Loucy (cell line): ENCODE measurements at regions not wholly inside any gene's neighbourhood (a gene's known extent, or its start where the extent isn't known, plus 50 kb on each side); places are given as distances from the start of the nearest gene placed in this dataset.

ENCODE experiments used
- H2AFZ ChIP-seq: fragments of 200-600 bp; sonication (generic); 2 replicates; pipeline ENCODE4 v1.6.0; 2016; ENCODE audit warnings: antibody characterized with exemption, mild to moderate bottlenecking, low read length, moderate library complexity
- H3F3A ChIP-seq: fragments of 200-600 bp; 2 replicates; pipeline ENCODE4 v1.6.0; 2016; ENCODE audit warnings: antibody characterized with exemption, low read depth, mild to moderate bottlenecking
- H3K27me3 ChIP-seq: fragments of 200-600 bp; sonication (generic); 2 replicates; pipeline ENCODE4 v1.6.1; 2014; ENCODE audit warnings: low read length, mild to moderate bottlenecking; ENCODE audit not compliant: insufficient read depth, poor library complexity, severe bottlenecking
- H3K36me3 ChIP-seq: fragments of 200-600 bp; sonication (generic); 2 replicates; pipeline ENCODE4 v1.6.1; 2016; ENCODE audit warnings: low read length; ENCODE audit not compliant: insufficient read depth
- H3K4me1 ChIP-seq: fragments of 200-600 bp; sonication (generic); 2 replicates; pipeline ENCODE4 v1.5.1; 2014; ENCODE audit warnings: low read length, mild to moderate bottlenecking; ENCODE audit not compliant: insufficient read depth, poor library complexity, severe bottlenecking
- H3K4me2 ChIP-seq: fragments of 200-600 bp; sonication (generic); 2 replicates; pipeline ENCODE4 v1.6.0; 2014; ENCODE audit warnings: antibody characterized with exemption, low read length, low read depth, mild to moderate bottlenecking; ENCODE audit not compliant: poor library complexity, severe bottlenecking
- H3K4me3 ChIP-seq: fragments of 200-600 bp; sonication (generic); 2 replicates; pipeline ENCODE4 v1.5.1; 2014; ENCODE audit warnings: low read length, mild to moderate bottlenecking, mixed read lengths; ENCODE audit not compliant: poor library complexity, severe bottlenecking
- H3K79me2 ChIP-seq: fragments of 200-600 bp; sonication (generic); 2 replicates; pipeline ENCODE4 v1.6.1; 2014; ENCODE audit warnings: low read length; ENCODE audit not compliant: insufficient read depth
- H3K9ac ChIP-seq: fragments of 200-600 bp; sonication (generic); 2 replicates; pipeline ENCODE4 v1.6.0; 2014; ENCODE audit warnings: mild to moderate bottlenecking, low read depth, low read length, moderate library complexity; ENCODE audit not compliant: poor library complexity, severe bottlenecking
- H3K9me2 ChIP-seq: fragments of 200-600 bp; sonication (generic); replicated peaks from 2 replicates; pipeline ENCODE4 v1.6.1; 2016; ENCODE audit warnings: low read depth, low read length, mixed read lengths
- H3K9me3 ChIP-seq: fragments of 200-600 bp; sonication (generic); 2 replicates; pipeline ENCODE4 v1.6.1; 2014; ENCODE audit warnings: mild to moderate bottlenecking, antibody characterized with exemption, low read length, low read depth; ENCODE audit not compliant: insufficient read depth
- H4K20me1 ChIP-seq: fragments of 200-600 bp; sonication (generic); 2 replicates; pipeline ENCODE4 v1.6.0; 2014; ENCODE audit warnings: antibody characterized with exemption, low read length, mild to moderate bottlenecking; ENCODE audit not compliant: insufficient read depth, poor library complexity, severe bottlenecking
- EZH2phosphoT487 ChIP-seq: fragments of 200-600 bp; IDR thresholded peaks from 2 replicates; pipeline ENCODE4 v1.6.1; 2018; ENCODE audit warnings: antibody characterized with exemption, mild to moderate bottlenecking, moderate library complexity, borderline replicate concordance
- TF ChIP-seq, protein P1 (sequence below): fragments of 200-600 bp; sonication (generic); conservative IDR thresholded peaks from 2 replicates; pipeline ENCODE4 v1.5.1; 2014; ENCODE audit warnings: mild to moderate bottlenecking, antibody characterized with exemption, low read length

GRCh38 chr15:39029741-39030140 lies 465.1 kb upstream of the RASGRP1 start:
- H3K9me2 ChIP-seq = no peaks in the 10 kb centered on the region
- no peaks in the 10 kb centered on the region for H3K9me3 ChIP-seq
- TF ChIP-seq, protein P1, sequence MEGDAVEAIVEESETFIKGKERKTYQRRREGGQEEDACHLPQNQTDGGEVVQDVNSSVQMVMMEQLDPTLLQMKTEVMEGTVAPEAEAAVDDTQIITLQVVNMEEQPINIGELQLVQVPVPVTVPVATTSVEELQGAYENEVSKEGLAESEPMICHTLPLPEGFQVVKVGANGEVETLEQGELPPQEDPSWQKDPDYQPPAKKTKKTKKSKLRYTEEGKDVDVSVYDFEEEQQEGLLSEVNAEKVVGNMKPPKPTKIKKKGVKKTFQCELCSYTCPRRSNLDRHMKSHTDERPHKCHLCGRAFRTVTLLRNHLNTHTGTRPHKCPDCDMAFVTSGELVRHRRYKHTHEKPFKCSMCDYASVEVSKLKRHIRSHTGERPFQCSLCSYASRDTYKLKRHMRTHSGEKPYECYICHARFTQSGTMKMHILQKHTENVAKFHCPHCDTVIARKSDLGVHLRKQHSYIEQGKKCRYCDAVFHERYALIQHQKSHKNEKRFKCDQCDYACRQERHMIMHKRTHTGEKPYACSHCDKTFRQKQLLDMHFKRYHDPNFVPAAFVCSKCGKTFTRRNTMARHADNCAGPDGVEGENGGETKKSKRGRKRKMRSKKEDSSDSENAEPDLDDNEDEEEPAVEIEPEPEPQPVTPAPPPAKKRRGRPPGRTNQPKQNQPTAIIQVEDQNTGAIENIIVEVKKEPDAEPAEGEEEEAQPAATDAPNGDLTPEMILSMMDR = no peak
- no peak for TF ChIP-seq EZH2phosphoT487
- H3K4me3 ChIP-seq = no peak overlapping the region
- no peaks in the 10 kb centered on the region for H3F3A ChIP-seq
- no peak overlapping the region for H3K9ac ChIP-seq
- H3K4me1 ChIP-seq = no peaks in the 10 kb centered on the region
- H3K4me2 ChIP-seq = no peak overlapping the region
- H3K36me3 ChIP-seq = no peaks in the 10 kb centered on the region
- no peak overlapping the region for H2AFZ ChIP-seq
- H3K27me3 ChIP-seq = no peaks in the 10 kb centered on the region
- H3K79me2 ChIP-seq = no peaks in the 10 kb centered on the region
- no peaks in the 10 kb centered on the region for H4K20me1 ChIP-seq

- no peak overlapping the region for H2AFZ ChIP-seq
- no peak overlapping the region for H3K4me3 ChIP-seq
- H3K9me3 ChIP-seq = no peaks in the 10 kb centered on the region
- H3K4me1 ChIP-seq = no peaks in the 10 kb centered on the region
- H3K79me2 ChIP-seq = no peaks in the 10 kb centered on the region
- no peaks in the 10 kb centered on the region for H3K9me2 ChIP-seq
- H4K20me1 ChIP-seq = no peaks in the 10 kb centered on the region
- no peak overlapping the region for H3K9ac ChIP-seq
- no peak overlapping the region for H3K4me2 ChIP-seq
- no peaks in the 10 kb centered on the region for H3K36me3 ChIP-seq
- no peaks in the 10 kb centered on the region for H3F3A ChIP-seq
- TF ChIP-seq, protein P1 = no peak
- no peak for TF ChIP-seq EZH2phosphoT487
- H3K27me3 ChIP-seq = no peaks in the 10 kb centered on the region
Observed at GRCh38 chr15:39030291-39031070, 465.9 kb upstream of the RASGRP1 start.

GRCh38 chr15:39031596-39031995 lies 467.0 kb upstream of the RASGRP1 start:
- H3K4me1 ChIP-seq = no peaks in the 10 kb centered on the region
- TF ChIP-seq EZH2phosphoT487 = no peak
- TF ChIP-seq, protein P1 = no peak
- H3K27me3 ChIP-seq = no peaks in the 10 kb centered on the region
- H2AFZ ChIP-seq = no peak overlapping the region
- no peak overlapping the region for H3K4me3 ChIP-seq
- H3K9me2 ChIP-seq = no peaks in the 10 kb centered on the region
- no peaks in the 10 kb centered on the region for H4K20me1 ChIP-seq
- no peaks in the 10 kb centered on the region for H3K9me3 ChIP-seq
- no peak overlapping the region for H3K4me2 ChIP-seq
- no peaks in the 10 kb centered on the region for H3K79me2 ChIP-seq
- no peaks in the 10 kb centered on the region for H3F3A ChIP-seq
- H3K36me3 ChIP-seq = no peaks in the 10 kb centered on the region
- H3K9ac ChIP-seq = no peak overlapping the region
